Putamen (tissue), 1 donor: ENCODE measurements at regions not wholly inside any gene's neighbourhood (a gene's known extent, or its start where the extent isn't known, plus 50 kb on each side); places are given as distances from the start of the nearest gene placed in this dataset.

ENCODE experiments used
- DNase-seq: peaks from one replicate; pipeline ENCODE4 v3.0.0-alpha.2; 2016; ENCODE audit warnings: low spot score

- no peak for DNase-seq
Observed at GRCh38 chr16:6206080-6206479, 1108.5 kb upstream of the EEF2KMT start.

GRCh38 chr16:6204945-6205344, 1107.3 kb upstream of the EEF2KMT start:
- no peak for DNase-seq

DNA sequence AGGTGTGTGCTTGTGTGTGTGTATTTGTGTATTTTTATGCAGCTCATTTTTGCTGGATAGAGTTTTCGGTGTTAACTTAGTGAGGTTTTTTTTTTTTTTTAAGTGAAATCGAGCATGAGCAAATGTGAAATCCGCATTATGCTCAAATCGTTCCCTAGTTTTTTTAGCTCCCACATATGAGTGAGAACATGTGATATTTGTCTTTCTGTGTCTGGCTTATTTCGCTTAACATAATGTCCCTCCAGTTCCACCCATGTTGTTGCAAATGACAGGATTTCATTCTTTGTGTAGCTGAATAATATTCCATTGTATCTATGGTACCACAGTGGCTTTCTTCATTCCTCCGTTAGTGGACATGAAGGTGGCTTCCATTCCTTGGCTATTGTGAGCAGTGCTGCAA, 1103.3 kb upstream of the EEF2KMT start:
- no peak for DNase-seq

DNA sequence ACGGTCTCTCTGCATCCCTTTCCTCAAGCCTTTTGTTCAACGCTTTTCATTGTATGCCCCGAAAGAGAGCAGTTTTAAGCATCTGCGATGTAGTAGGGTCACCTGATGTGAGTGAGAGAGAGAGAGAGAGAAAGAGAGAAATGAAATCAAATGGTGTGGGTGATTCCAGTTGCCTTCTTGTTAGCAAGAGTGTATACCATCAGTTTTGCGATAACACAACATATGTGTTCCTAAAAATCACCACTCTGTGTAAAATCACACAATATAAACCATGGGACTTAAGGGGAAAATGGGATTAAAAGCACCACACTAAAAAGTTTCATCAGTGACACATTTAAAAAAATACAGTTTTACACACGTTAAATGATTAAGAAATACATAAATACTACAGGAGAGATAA, 1102.7 kb upstream of the EEF2KMT start:
- no peak for DNase-seq

GRCh38 chr16:6195966-6196365, 1098.4 kb upstream of the EEF2KMT start:
- DNase-seq = no peak

DNA sequence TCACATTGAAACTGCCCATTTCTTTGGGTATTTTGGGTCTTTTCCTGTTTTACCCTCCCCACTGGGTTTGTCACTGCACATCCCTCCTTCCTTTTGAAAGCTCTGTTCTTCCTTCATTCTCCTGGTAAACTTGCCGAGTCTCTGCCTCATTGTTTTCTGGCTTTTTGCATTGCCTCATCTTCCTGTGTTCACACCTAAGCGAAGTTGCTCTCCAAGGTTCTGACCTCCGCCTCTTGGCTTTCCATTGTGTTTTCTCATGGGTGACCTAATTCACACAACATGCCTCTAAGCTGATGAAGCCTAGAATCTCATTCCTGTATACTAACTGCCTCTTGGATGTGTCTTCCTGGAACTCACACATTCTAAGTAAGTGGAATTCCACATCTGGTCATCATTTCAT, 1096.1 kb upstream of the EEF2KMT start:
- DNase-seq = no peak

DNA sequence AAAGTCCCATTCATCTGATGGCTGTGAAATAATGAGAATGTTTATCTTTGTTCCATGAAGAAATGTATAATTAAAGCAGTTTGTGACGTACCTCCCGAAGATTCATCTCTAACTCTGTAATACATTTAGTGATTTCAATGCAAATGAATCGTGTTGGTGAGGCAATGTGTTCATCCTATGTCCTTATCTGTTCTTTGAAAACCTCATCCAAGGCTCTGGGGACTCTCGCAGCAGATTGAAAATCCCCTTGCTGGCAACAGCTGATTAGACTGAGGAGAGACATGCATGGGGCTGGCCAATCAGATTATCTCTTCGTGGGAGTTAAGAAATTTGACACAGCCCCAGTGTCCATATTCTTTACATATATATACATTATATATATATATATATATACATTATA, 1095.4 kb upstream of the EEF2KMT start:
- DNase-seq = no peak

- DNase-seq = no peak
Observed at GRCh38 chr16:6192532-6192931, 1094.9 kb upstream of the EEF2KMT start.

GRCh38 chr16:6190776-6191175, 1093.2 kb upstream of the EEF2KMT start:
- no peak for DNase-seq

- DNase-seq = no peak
Observed at GRCh38 chr16:6189216-6189615, 1091.6 kb upstream of the EEF2KMT start.

DNA sequence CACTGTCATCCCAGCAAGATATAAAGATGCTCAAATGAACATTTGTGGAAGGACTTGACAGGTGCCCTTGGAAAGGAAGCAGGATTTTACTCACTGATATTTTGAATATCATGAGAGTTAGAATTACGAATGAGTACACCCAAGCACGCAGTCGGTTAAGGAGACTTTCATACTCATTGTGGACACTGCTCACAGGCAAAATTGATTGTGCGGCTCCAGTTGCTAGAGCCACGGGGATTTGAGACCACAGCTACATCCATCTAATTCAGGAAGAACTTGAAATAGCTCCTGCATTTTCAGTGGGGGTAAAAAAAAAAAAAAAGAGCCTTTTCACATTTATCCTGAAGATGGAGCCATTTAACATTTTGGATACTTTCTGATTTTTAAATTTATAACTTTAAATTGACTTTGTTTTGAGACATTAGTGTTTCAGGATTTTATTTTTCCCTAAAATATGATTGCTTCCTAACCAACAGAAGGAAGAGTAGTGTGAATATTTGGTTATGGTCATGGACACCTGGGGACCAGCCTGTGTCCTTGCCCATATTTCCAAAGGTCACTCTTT, 1080.1 kb upstream of the EEF2KMT start:
- DNase-seq = no peak

DNA sequence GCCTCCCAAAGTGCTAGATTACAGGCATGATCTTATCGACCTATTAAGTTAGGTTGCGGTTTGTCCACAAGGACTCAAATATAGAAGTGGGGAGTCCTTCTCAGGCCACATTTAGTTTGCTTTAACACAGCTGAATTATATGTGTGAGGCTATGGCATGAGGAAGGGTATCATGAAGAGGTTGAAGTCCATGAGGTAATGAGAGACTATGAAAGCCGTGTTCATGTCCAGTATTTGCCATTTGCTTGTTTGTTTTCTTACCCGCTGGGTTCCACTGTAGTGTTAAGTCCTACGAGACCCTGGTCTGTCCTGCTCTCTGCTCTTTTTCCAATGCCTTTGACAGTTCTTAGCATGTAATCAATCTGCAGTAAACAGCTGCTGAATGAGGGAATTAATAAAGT, 1072.4 kb upstream of the EEF2KMT start:
- no peak for DNase-seq

- peak; percentile 11 for DNase-seq
Observed at GRCh38 chr16:6165330-6165979, 1067.9 kb upstream of the EEF2KMT start.

DNA sequence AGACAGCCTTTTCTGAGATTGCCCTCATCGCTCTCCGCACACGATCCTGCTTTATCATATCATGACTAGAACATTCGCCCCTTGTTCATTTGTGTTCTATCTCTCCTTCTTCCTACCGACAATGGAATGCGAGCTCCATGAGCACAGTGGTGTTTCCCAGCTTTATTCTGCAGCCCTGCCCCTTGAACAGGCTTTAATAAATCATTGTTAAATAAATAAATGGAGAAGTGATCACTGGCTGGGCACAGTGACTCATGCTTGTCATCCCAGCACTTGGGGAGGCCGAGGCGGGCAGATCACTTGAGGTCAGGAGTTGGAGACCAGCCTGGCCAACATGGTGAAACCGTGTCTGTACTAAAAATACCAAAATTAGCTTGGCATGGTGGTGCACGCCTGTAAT, 1063.3 kb upstream of the EEF2KMT start:
- no peak for DNase-seq

DNA sequence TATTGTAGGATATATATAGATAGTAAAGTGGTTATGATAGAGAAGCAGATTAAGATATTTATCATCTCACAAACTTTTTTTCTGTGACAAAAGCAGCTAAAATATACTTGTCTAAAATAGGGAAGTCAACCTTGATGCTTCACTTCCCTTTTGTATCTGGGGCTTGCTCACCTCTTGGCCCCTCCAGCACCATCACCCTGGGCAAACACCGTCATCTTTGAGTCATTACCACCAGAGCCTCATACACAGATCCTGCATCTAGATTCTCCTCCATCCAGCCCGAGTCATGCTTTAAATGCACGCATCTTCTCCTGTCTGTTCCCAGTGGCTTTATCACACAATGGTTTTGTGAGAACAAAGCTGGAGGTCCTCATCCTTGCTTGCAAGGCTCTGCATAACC, 1062.7 kb upstream of the EEF2KMT start:
- no peak for DNase-seq

- DNase-seq = no peak
Observed at GRCh38 chr16:6157806-6158205, 1060.2 kb upstream of the EEF2KMT start.

DNA sequence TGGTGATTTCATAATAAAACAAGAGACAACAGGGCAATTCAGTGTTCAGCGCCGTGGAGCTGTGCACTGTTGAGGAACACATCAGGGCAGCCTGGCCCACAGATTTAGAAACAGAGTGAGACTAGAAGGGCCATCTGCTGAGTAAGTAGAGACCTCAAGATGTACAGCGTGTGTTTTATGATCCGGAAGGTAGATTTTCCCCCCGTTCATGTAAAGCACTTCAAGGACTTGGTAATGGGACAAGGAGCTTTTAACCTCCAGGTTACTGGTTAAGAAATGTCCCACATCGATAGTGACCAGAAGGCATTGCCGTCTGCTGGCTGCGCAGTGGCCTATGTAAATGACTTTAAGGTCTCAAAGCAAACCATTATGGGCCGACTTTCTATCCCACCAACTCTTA, 1057.7 kb upstream of the EEF2KMT start:
- DNase-seq = no peak

- no peak for DNase-seq
Observed at GRCh38 chr16:6153901-6154300, 1056.3 kb upstream of the EEF2KMT start.

DNA sequence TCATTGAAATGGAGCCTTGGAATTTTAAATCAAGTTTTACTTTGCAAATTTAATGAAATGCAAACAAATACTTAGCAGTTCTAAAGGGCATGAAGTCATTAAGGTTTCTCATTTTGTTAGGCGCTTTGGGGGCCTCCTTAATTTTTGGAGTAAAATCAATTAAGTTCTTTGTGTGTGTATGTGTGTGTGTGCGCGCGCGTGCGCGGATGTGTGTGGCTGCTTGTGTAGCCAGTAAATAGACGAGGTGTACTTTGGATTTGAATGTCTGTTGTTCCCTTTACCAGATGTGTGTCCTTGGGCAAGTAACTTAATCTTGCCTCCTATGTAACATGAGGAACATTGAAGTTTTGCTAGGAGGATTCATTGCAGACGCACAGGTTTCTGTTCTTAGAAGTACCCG, 1051.4 kb upstream of the EEF2KMT start:
- DNase-seq = no peak

GRCh38 chr16:6148361-6148760, 1050.8 kb upstream of the EEF2KMT start:
- DNase-seq = no peak

DNA sequence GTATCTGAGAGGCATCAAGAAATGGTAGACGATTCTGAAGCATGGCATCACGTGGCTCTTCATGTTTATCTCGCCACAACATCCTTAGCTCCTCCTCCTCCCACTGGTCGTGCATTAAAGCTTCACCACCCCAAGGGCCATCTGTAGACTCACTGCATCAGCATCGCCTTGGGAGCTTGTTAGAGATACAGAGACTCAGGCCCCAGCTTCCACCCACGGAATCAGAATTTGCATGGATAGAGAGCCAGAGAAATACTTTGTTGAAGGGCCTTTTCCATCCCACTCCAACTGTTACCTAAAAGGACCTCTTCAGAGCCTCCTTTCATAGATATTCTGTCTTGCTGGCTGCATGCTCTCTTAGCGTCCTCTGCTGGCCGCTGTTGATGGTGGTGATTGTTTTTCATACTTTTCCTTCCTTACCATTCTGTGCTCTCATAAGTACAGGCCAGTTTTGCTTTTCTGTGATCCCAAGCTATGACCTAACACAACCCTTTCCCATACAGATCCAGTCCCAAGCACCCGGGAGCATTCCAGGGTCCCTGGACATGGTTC, 1049.4 kb upstream of the EEF2KMT start:
- DNase-seq = no peak

GRCh38 chr16:6146356-6146755, 1048.8 kb upstream of the EEF2KMT start:
- DNase-seq = no peak

GRCh38 chr16:6144463-6144862, 1046.9 kb upstream of the EEF2KMT start:
- DNase-seq = peak; percentile 38

DNA sequence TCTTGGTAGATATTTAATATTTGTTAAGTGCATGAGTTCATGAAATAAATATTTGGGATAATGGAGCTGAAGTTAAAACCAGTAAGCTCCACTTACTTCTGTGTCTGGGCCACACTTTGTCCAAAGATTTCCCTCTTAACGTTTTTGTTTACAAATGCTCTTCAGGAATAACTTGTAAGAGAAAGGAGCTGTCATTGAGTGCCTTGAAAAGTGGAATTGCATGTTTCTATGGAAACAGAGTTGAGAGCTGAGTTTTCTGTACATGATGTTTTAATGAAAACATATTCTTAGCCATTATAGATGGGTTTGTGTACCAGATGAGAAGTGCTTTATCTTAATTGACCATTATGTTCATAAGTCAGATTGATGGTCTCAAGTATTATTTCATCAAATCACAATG, 1045.4 kb upstream of the EEF2KMT start:
- no peak for DNase-seq
